HG02943 (cell line): ENCODE measurements at regions not wholly inside any gene's neighbourhood (a gene's known extent, or its start where the extent isn't known, plus 50 kb on each side); places are given as distances from the start of the nearest gene placed in this dataset.

Source experiments
- ATAC-seq: cut with Tn5 transposase; IDR thresholded peaks from one replicate; pipeline ENCODE4 v1.9.1; 2021; ENCODE audit warnings: mild to moderate bottlenecking, low read depth, moderate library complexity; ENCODE audit not compliant: unreplicated experiment

- no peak for ATAC-seq
Measured at GRCh38 chr7:95718577-95719410, 53.6 kb upstream of the DYNC1I1 start.

DNA sequence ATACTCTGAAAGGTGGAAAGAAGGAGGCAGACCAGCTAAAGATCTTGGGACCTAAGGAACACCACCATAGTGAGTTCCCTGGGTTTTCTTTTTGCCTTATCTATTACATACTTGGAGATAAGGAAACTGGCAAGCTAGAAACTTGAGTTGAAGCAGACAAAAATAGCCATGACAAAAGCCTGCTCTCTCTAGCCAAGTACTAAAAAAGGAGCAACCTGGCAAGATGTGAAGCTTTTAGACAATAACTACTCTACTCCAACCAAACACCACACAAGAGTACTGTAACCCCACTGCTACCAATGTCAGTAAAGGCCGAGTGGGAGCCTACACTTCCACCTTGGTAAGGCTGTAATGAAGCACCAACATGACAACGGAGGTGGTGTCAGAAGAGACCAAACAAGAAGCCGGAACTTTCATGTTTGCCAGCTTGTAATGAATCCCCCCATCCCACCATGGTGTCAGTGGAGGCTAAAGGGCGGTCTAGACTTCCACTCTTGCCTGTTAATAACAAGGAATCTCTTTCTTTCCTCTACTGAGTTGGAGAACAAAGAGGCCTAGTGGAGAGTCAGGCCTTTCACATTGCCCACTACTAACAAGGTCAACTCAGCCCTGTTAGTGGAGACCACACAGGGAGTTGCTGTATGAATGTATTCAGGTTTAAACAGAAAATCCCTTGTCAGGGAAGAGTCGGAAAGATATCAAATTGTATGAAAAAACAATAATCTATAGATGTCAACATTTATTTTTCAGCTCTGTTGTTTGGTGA is 55.8 kb upstream of the DYNC1I1 start:
- no peak for ATAC-seq

DNA sequence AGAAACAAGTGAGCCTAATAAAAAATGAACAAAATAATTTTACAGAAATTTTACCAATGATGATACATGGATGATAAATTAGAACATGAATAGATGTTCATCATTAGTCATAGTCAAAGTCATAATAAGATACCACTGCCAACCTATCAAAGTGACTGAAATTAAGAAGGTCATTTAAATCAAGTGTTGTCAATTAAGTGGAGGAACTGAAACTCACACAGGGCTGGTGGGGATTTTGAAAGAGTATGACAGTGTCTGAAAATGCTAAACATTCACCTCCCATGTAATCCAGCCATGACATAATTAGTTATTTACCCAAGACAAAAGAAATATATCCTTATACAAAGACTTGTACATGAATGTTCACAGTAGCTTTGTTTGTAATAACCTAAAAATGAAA is 57.1 kb upstream of the DYNC1I1 start:
- peak; percentile 60 for ATAC-seq

DNA sequence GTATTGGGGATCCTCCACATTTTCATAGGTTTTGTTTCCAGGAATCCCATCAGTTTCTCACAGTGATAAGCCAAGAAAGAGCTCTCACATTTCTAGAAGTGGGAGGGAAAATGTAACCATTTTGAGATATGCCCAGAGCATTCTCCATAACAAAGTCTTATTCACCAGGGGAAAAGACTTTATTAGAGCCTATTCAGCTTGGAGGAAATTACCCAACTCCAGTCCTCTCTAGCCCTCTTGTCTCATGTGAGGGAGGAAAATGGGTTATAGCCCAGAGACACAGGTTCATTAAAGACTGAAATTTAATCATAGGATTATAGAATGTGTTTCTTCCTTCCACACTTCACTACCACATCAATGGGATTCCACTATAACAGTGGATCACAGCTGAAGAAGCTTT is 61.6 kb upstream of the DYNC1I1 start:
- no peak for ATAC-seq

- no peak for ATAC-seq
Measured at GRCh38 chr7:95700917-95701316, 71.4 kb upstream of the DYNC1I1 start.

DNA sequence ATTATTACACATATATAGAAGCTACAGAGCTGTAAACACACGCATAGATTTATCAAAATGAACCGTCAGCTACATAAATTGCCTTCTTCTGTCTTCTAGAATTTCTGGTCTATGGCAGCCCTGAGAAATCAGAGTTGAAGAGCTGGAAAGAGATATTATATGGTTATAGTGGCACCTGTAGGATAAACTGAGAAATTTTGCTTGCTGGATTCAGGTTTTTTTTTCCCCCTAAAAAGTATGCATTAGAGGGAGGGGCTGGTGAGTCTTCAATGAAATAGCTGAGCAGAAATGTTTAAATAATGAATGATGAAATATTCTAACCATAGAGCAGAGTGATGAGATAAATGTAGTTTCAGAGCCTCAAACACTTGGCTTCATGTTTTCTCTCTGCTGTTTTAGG is 78.0 kb upstream of the DYNC1I1 start:
- no peak for ATAC-seq

DNA sequence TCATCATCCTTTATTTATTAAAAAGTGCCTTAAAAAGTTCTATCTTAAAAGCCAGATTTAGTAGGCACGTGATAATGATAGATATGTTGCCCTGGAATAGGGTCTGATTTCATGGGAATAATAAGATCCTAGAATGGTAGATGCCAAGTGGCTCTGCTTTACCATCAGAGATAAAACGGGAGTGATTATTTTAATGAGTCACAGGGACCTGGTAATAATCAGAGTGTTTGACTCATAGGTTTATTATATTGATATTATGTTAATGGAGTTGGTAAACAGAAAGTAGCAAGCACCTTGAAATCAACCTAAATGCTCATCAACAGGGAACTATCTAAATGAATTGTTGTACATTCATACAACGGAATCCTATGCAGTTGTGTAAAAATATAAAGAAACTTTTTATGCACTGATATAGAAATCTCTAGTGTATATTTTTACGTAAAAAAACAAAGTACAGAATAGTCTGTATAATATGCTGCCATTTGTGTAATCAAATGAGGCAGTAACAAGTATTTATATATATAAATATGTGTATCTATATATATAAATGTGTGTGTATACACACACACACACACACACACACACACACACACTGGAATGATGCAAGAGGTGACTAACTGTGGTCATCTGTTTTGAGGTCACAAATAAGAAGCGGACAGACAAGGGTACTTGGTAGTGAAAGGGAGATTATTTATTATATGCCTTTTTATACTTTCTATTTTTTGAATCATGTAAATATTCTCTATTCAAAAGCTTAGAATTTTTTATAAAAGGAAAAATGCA is 78.6 kb upstream of the DYNC1I1 start:
- no peak for ATAC-seq

- no peak for ATAC-seq
Measured at GRCh38 chr7:95691464-95691863, 80.9 kb upstream of the DYNC1I1 start.

- ATAC-seq = peak; percentile 73
Measured at GRCh38 chr7:95690367-95690947, 81.9 kb upstream of the DYNC1I1 start.

- ATAC-seq = no peak
Measured at GRCh38 chr7:95688931-95689495, 83.3 kb upstream of the DYNC1I1 start.

GRCh38 chr7:95687759-95688343 is 84.5 kb upstream of the DYNC1I1 start:
- no peak for ATAC-seq

- ATAC-seq = no peak
Measured at GRCh38 chr7:95686109-95686508, 86.2 kb upstream of the DYNC1I1 start.

DNA sequence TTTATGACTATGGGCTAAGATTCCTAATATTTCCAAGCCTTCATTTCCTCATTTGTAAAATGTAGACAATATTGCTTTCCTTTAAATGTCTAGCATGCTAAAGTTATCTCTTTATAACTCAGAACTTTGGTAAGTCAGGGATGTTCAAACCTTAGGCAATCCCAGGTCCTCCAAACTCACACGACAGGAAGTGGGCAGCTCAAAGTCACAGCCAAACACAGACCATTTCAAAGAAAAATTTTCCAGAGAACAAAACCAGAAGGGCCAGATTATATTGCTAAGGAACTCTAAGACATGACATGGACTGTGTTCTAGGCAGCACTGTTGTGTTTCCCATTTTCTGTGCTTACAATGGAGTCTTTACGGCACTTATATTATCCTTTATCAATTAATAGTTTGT is 87.8 kb upstream of the DYNC1I1 start:
- ATAC-seq = no peak

DNA sequence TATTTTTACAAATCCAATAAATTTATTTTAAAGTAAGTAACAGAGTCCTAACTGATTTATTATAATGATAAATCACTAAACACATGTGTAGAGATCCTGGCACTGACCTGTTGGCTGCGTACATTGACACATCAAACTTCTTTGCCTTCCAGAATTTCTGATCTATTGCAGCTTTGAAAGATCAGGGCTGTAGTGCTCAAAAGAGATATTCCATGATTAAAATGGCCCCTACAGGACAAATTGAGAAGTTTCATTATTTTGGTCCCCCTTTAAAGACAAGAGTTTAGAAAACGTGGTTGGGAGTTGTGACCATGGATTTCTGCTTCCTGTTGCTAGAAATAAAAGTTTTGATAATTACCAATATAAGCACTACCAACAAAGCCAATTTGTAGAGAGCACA is 87.7 kb upstream of the PDK4 start:
- no peak for ATAC-seq

DNA sequence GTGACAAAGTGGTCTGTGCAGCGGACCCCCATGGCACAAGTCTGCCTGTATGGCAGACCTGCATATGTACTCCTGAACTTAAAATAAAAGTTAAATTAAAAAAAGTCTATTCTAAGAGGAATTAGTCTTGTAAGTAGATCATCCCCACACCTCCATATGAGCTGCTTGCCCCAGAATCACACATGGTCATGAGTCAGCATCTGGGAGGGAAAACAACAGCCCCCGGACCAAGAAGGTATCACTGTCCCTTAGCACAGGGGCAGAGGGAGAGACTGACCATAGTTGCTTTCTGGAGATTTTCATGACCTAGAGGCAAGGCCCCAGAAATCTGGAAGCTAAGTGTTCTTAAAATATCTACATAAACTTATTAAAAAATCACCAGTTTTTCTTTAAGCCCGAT is 86.6 kb upstream of the PDK4 start:
- no peak for ATAC-seq

DNA sequence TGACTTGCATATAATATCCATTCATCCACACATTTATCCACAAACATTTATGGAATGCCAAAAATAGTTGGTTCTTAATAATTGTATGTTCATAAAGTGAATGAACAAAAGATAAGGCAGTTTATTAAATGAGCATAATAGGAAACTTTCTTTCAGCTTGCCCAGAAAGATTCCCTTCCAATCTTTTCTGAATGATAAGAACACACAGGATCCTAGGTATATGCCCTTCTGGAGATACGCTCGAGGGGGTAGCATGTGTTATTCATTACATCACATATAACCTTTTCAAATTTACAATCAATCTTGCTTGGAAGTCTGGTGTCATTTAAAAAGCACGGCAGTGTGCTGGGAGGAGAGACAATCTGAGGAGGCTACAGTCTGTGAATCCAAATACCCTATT is 80.4 kb upstream of the PDK4 start:
- ATAC-seq = no peak

DNA sequence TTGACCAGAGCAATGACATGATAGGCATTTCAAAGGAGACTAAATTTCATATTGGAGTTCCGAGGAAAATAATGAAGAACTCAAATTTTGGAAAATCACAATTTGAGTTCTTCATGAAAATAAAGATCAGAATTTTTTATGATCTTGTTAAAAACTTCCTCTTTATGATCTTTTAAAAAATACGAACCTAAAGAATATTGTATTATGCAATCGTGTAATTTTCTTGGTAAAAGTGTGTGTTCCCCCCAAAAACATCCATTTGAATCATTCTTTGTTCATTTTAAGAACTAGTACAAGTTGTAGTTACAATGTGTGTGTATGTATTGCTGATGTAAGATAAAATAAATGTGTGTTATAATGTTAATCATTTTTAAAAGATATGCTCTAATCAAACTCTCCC is 79.3 kb upstream of the PDK4 start:
- ATAC-seq = no peak

DNA sequence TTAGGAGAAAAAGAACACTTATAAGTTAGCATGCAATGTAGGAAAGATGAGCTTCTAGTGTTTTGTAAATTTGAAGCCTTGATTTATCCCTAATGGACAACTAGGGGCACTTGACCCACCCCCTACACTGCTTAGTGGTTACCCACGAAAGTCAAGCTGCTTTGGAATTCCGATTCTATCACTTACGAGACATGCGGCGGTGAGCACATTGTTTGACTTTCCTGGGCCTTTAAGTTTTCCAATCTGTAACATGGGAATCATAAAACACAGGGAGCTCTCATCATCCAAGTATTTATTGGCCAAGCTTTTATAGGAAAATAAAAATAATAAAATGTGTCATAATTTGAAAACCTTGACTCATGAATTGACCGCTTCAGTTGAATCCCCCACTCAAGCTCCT is 78.7 kb upstream of the PDK4 start:
- ATAC-seq = no peak

GRCh38 chr7:95674101-95674500 is 77.8 kb upstream of the PDK4 start:
- no peak for ATAC-seq

GRCh38 chr7:95672434-95672833 is 76.1 kb upstream of the PDK4 start:
- ATAC-seq = no peak
